Naive thymus-derived CD4-positive, alpha-beta T cell (primary cell): ENCODE measurements at regions not wholly inside any gene's neighbourhood (a gene's known extent, or its start where the extent isn't known, plus 50 kb on each side); places are given as distances from the start of the nearest gene placed in this dataset.

Source experiments
- ATAC-seq: fragments of 150-1000 bp; cut with Tn5 transposase; 2 replicates; pipeline ENCODE4 v1.10.0; 2021; ENCODE audit warnings: mild to moderate bottlenecking, moderate library complexity
- CTCF ChIA-PET: fragments of 350-600 bp; sonication (Branson Sonifier 250); formaldehyde crosslinking; loops from one replicate; lab custom pipeline; 2021; ENCODE audit warnings: antibody characterized with exemption; lab: Charles Lee
- POLR2A ChIA-PET: fragments of 350-600 bp; sonication (Branson Sonifier 250); formaldehyde crosslinking; loops from one replicate; lab custom pipeline; 2021; ENCODE audit warnings: antibody characterized with exemption, inconsistent platforms; lab: Charles Lee
- DNase-seq, 9 donors: peaks; one replicate each; pipeline versions ENCODE4 v3.0.0 to v3.0.0-alpha.2; 2020 to 2022; ENCODE audit warnings: mixed read lengths in 1 of 9
- H3K27ac ChIP-seq: one replicate; pipeline ENCODE4 v1.7.0; 2013; ENCODE audit warnings: mild to moderate bottlenecking, low read depth, low read length, moderate library complexity
- H3K27me3 ChIP-seq, 2 donors: one replicate each; pipeline ENCODE4 v1.7.0; 2013; ENCODE audit warnings: low read length in 2 of 2, mild to moderate bottlenecking in 2 of 2, moderate library complexity in 2 of 2; ENCODE audit not compliant: control insufficient read depth in 2 of 2, insufficient read depth in 2 of 2
- H3K36me3 ChIP-seq, 3 experiments: 1 replicate in 2 of 3; 2 replicates in 1 of 3; pipeline ENCODE4 v1.7.0; 2013; ENCODE audit warnings: low read length in 3 of 3, mild to moderate bottlenecking in 3 of 3, moderate library complexity in 1 of 3; ENCODE audit not compliant: insufficient read depth in 3 of 3, control insufficient read depth in 2 of 3
- H3K4me1 ChIP-seq, 2 donors: one replicate each; pipeline ENCODE4 v1.7.0; 2013; ENCODE audit warnings: low read length in 2 of 2, mild to moderate bottlenecking in 2 of 2, moderate library complexity in 1 of 2; ENCODE audit not compliant: control insufficient read depth in 2 of 2, insufficient read depth in 2 of 2
- H3K4me3 ChIP-seq: 2 replicates; pipeline ENCODE4 v1.7.0; 2013; ENCODE audit warnings: mild to moderate bottlenecking, low read length
- H3K9me3 ChIP-seq, 3 experiments: 1 replicate in 2 of 3; 2 replicates in 1 of 3; pipeline ENCODE4 v1.7.0; 2013; ENCODE audit warnings: low read length in 3 of 3; ENCODE audit not compliant: control insufficient read depth in 2 of 3
- H3K27ac Mint-ChIP-seq, 9 donors: one replicate each; pipeline ENCODE4 v1.8.0; 2020 to 2022; ENCODE audit warnings: mixed read lengths in 9 of 9, mild to moderate bottlenecking in 8 of 9, moderate library complexity in 5 of 9, inconsistent platforms in 2 of 9
- H3K27me3 Mint-ChIP-seq, 5 donors: one replicate each; pipeline ENCODE4 v1.8.0; 2021 to 2022; ENCODE audit warnings: mixed read lengths in 5 of 5, mild to moderate bottlenecking in 1 of 5
- H3K36me3 Mint-ChIP-seq, 5 donors: one replicate each; pipeline ENCODE4 v1.8.0; 2020 to 2022; ENCODE audit warnings: mixed read lengths in 5 of 5, mild to moderate bottlenecking in 3 of 5, inconsistent platforms in 1 of 5
- H3K4me1 Mint-ChIP-seq, 7 donors: one replicate each; pipeline ENCODE4 v1.8.0; 2020 to 2022; ENCODE audit warnings: mixed read lengths in 7 of 7, mild to moderate bottlenecking in 3 of 7, inconsistent platforms in 1 of 7
- H3K4me3 Mint-ChIP-seq, 10 donors: one replicate each; pipeline ENCODE4 v1.8.0; 2020 to 2022; ENCODE audit warnings: mild to moderate bottlenecking in 10 of 10, mixed read lengths in 10 of 10, moderate library complexity in 6 of 10, inconsistent platforms in 2 of 10
- H3K9me3 Mint-ChIP-seq, 11 donors: one replicate each; pipeline ENCODE4 v1.8.0; 2020 to 2022; ENCODE audit warnings: mixed read lengths in 11 of 11, mild to moderate bottlenecking in 4 of 11, inconsistent platforms in 1 of 11, moderate library complexity in 1 of 11
- intact Hi-C, 2 donors: fragments of 100-400 bp; cut with micrococcal nuclease; formaldehyde crosslinking; loops; one replicate each; pipeline ENCODE4 v1.15.1; 2023

GRCh38 chr11:116640641-116641402, 132.0 kb downstream of the BUD13 start:
- CTCF ChIA-PET = no interaction called here
- H3K4me1 ChIP-seq = no peaks in the 10 kb centered on the region
- DNase-seq (no peak), ATAC-seq (no peak)
- no peak overlapping the region for H3K4me3 ChIP-seq
- peaks cover 0 to 24% (median 8%) of the 10 kb centered on the region in 5 donors for H3K27me3 Mint-ChIP-seq
- H3K27me3 ChIP-seq = no peaks in the 10 kb centered on the region
- H3K27ac ChIP-seq = no peak overlapping the region
- H3K36me3 ChIP-seq = no peaks in the 10 kb centered on the region
- POLR2A ChIA-PET = no interaction called here
- intact Hi-C loops = no loop called here
- no peaks in the 10 kb centered on the region for H3K4me1 Mint-ChIP-seq
- no peak overlapping the region for H3K4me3 Mint-ChIP-seq
- H3K9me3 Mint-ChIP-seq = peaks cover 0 to 3% (median 0%) of the 10 kb centered on the region in 11 donors
- H3K36me3 Mint-ChIP-seq = no peaks in the 10 kb centered on the region
- H3K9me3 ChIP-seq = no peaks in the 10 kb centered on the region
- H3K27ac Mint-ChIP-seq = no peak overlapping the region

- Histone ChIP-seq H3K9me3 (no peaks in the 10 kb centered on the region), H3K27ac (no peak overlapping the region), H3K4me1 (no peaks in the 10 kb centered on the region), H3K4me3 (no peak overlapping the region), H3K36me3 (no peaks in the 10 kb centered on the region), H3K27me3 (no peaks in the 10 kb centered on the region)
- peaks cover 0 to 1% (median 0%) of the 10 kb centered on the region in 7 donors for H3K4me1 Mint-ChIP-seq
- peaks cover 0 to 23% (median 5%) of the 10 kb centered on the region in 5 donors for H3K27me3 Mint-ChIP-seq
- no peaks in the 10 kb centered on the region for H3K36me3 Mint-ChIP-seq
- no peak overlapping the region for H3K27ac Mint-ChIP-seq
- peaks cover 0 to 5% (median 0%) of the 10 kb centered on the region in 11 donors for H3K9me3 Mint-ChIP-seq
- ATAC-seq (no peak), DNase-seq (no peak)
- H3K4me3 Mint-ChIP-seq = no peak overlapping the region
- POLR2A ChIA-PET = no interaction called here
- intact Hi-C loops = no loop called here
- CTCF ChIA-PET = no interaction called here
These were observed 134.3 kb downstream of the BUD13 start for GRCh38 chr11:116638463-116638862.

GRCh38 chr11:116637766-116638165, 135.0 kb downstream of the BUD13 start:
- H3K4me1 Mint-ChIP-seq = peaks cover 0 to 1% (median 0%) of the 10 kb centered on the region in 7 donors
- Histone ChIP-seq H3K36me3 (no peaks in the 10 kb centered on the region), H3K27me3 (no peaks in the 10 kb centered on the region), H3K27ac (no peak overlapping the region), H3K4me3 (no peak overlapping the region), H3K4me1 (no peaks in the 10 kb centered on the region), H3K9me3 (no peaks in the 10 kb centered on the region)
- H3K4me3 Mint-ChIP-seq = no peak overlapping the region
- DNase-seq (no peak), ATAC-seq (no peak)
- POLR2A ChIA-PET = no interaction called here
- intact Hi-C loops = no loop called here
- CTCF ChIA-PET = no interaction called here
- H3K27ac Mint-ChIP-seq = no peak overlapping the region
- H3K27me3 Mint-ChIP-seq = peaks cover 0 to 23% (median 5%) of the 10 kb centered on the region in 5 donors
- H3K9me3 Mint-ChIP-seq = peaks cover 0 to 5% (median 0%) of the 10 kb centered on the region in 11 donors
- no peaks in the 10 kb centered on the region for H3K36me3 Mint-ChIP-seq

GRCh38 chr11:116636341-116636929, 136.4 kb downstream of the BUD13 start:
- Histone ChIP-seq H3K27ac (no peak overlapping the region), H3K36me3 (no peaks in the 10 kb centered on the region), H3K27me3 (no peaks in the 10 kb centered on the region), H3K9me3 (no peaks in the 10 kb centered on the region), H3K4me3 (no peak overlapping the region), H3K4me1 (no peaks in the 10 kb centered on the region)
- intact Hi-C loops = no loop called here
- no peak overlapping the region for H3K27ac Mint-ChIP-seq
- peaks cover 0 to 5% (median 0%) of the 10 kb centered on the region in 11 donors for H3K9me3 Mint-ChIP-seq
- no peak for ATAC-seq
- ChIA-PET POLR2A (no interaction called here), CTCF (no interaction called here)
- peaks cover 0 to 1% (median 0%) of the 10 kb centered on the region in 7 donors for H3K4me1 Mint-ChIP-seq
- no peak overlapping the region for H3K4me3 Mint-ChIP-seq
- no peak for DNase-seq
- H3K36me3 Mint-ChIP-seq = no peaks in the 10 kb centered on the region
- peaks cover 0 to 18% (median 9%) of the 10 kb centered on the region in 5 donors for H3K27me3 Mint-ChIP-seq

GRCh38 chr11:116631201-116631600, 141.6 kb downstream of the BUD13 start:
- no peaks in the 10 kb centered on the region for H3K4me1 ChIP-seq
- H3K4me3 Mint-ChIP-seq = no peak overlapping the region
- ATAC-seq (no peak), DNase-seq (no peak)
- ChIA-PET POLR2A (no interaction called here), CTCF (no interaction called here)
- no peaks in the 10 kb centered on the region for H3K9me3 ChIP-seq
- H3K4me1 Mint-ChIP-seq = peaks cover 0 to 1% (median 0%) of the 10 kb centered on the region in 7 donors
- intact Hi-C loops = no loop called here
- no peaks in the 10 kb centered on the region for H3K36me3 ChIP-seq
- H3K27me3 ChIP-seq = no peaks in the 10 kb centered on the region
- H3K27ac ChIP-seq = no peak overlapping the region
- H3K36me3 Mint-ChIP-seq = no peaks in the 10 kb centered on the region
- no peak overlapping the region for H3K27ac Mint-ChIP-seq
- peaks cover 0 to 21% (median 4%) of the 10 kb centered on the region in 5 donors for H3K27me3 Mint-ChIP-seq
- H3K4me3 ChIP-seq = no peak overlapping the region
- H3K9me3 Mint-ChIP-seq = peaks cover 0 to 26% (median 6%) of the 10 kb centered on the region in 11 donors

GRCh38 chr11:116618461-116618860, 154.3 kb downstream of the BUD13 start:
- CTCF ChIA-PET = no interaction called here
- no peaks in the 10 kb centered on the region for H3K4me1 Mint-ChIP-seq
- peaks cover 0 to 4% (median 2%) of the 10 kb centered on the region in 11 donors for H3K9me3 Mint-ChIP-seq
- no peak overlapping the region for H3K4me3 ChIP-seq
- no peaks in the 10 kb centered on the region for H3K36me3 Mint-ChIP-seq
- no peaks in the 10 kb centered on the region for H3K36me3 ChIP-seq
- H3K9me3 ChIP-seq = no peaks in the 10 kb centered on the region
- intact Hi-C loops = no loop called here
- no peak overlapping the region for H3K27ac Mint-ChIP-seq
- H3K27ac ChIP-seq = no peak overlapping the region
- no peak overlapping the region for H3K4me3 Mint-ChIP-seq
- H3K27me3 Mint-ChIP-seq = peaks cover 1 to 25% (median 21%) of the 10 kb centered on the region in 5 donors
- no peaks in the 10 kb centered on the region for H3K4me1 ChIP-seq
- no peak for ATAC-seq
- POLR2A ChIA-PET = no interaction called here
- no peaks in the 10 kb centered on the region for H3K27me3 ChIP-seq
- no peak for DNase-seq
